ENCODE measurements at regions not wholly inside any gene's neighbourhood (a gene's known extent, or its start where the extent isn't known, plus 50 kb on each side); places are given as distances from the start of the nearest gene placed in this dataset.

- TF ChIP-seq IRF4 (IDR thresholded peaks at IDR 0.05; ENCODE audit: low read depth, low read length) (no peak), SMAD1 (IDR thresholded peaks at IDR 0.05; ENCODE audit: low read depth, partially characterized antibody) (no peak), RCOR1 (conservative IDR thresholded peaks at IDR 0.05; ENCODE audit: low read depth, low read length) (0 out of 2 replicates have a peak, but pooled peaks have one; percentile 26), MEF2B (IDR thresholded peaks at IDR 0.05; ENCODE audit: partially characterized antibody, poor library complexity, severe bottlenecking) (no peak), POLR2A (IDR thresholded peaks at IDR 0.05; ENCODE audit: low read depth, low read length) (peak; percentile 89), ZBTB4 (CRISPR knock-in tag; IDR thresholded peaks at IDR 0.05) (no peak), ZBED1 (IDR thresholded peaks at IDR 0.05; ENCODE audit: borderline replicate concordance) (peak; percentile 61; the same call in 1 of the 2 replicates), PAX8 (IDR thresholded peaks at IDR 0.05) (no peak), KLF5 (IDR thresholded peaks at IDR 0.05; ENCODE audit: partially characterized antibody) (no peak), FOXM1 (IDR thresholded peaks at IDR 0.05; ENCODE audit: low read depth, low read length) (no peak), SUZ12 (IDR thresholded peaks at IDR 0.05; ENCODE audit: unreplicated experiment) (no peak), RAD21 (IDR thresholded peaks at IDR 0.05; ENCODE audit: insufficient read depth, low read depth, low read length) (no peak), STAT1 (conservative IDR thresholded peaks at IDR 0.05) (peak; percentile 54; the same call in 1 of the 2 replicates), REST (IDR thresholded peaks at IDR 0.05; ENCODE audit: low read depth, low read length) (no peak), MXI1 (IDR thresholded peaks at IDR 0.05; ENCODE audit: low read depth, low read length) (0 out of 2 replicates have a peak, but pooled peaks have one; percentile 46), RBBP5 (conservative IDR thresholded peaks at IDR 0.05) (no peak), RB1 (IDR thresholded peaks at IDR 0.05; ENCODE audit: borderline replicate concordance) (peak; percentile 76; the same call in 1 of the 2 replicates), HSF1 (IDR thresholded peaks at IDR 0.05; ENCODE audit: low read depth, low read length) (no peak), TCF3 (IDR thresholded peaks at IDR 0.05; ENCODE audit: borderline replicate concordance, insufficient read depth, low read depth, low read length) (no peak), SP1 (IDR thresholded peaks at IDR 0.05; ENCODE audit: low read depth, low read length) (peak; percentile 77), POLR2AphosphoS5 (IDR thresholded peaks at IDR 0.05; ENCODE audit: low read length) (peak; percentile 90), NR2F1 (conservative IDR thresholded peaks at IDR 0.05) (peak; percentile 67; the same call in 1 of the 2 replicates), MTA3 (IDR thresholded peaks at IDR 0.05; ENCODE audit: borderline replicate concordance, low read length) (no peak)
Observed at GRCh38 chr7:66493235-66494205, 135.2 kb upstream of the KCTD7 start (continued).

Measured in GM12878 (cell line).